Middle frontal gyrus (tissue), 1 donor: ENCODE measurements at regions not wholly inside any gene's neighbourhood (a gene's known extent, or its start where the extent isn't known, plus 50 kb on each side); places are given as distances from the start of the nearest gene placed in this dataset.

Experiments used
- DNase-seq: peaks from one replicate; pipeline ENCODE4 v3.0.0-alpha.2; 2015; ENCODE audit warnings: low spot score; ENCODE audit errors: extremely low spot score

GRCh38 chr20:57793421-57793820 is 83.6 kb upstream of the PMEPA1 start:
- no peak for DNase-seq

- no peak for DNase-seq
Measured at GRCh38 chr20:57792386-57793080, 82.7 kb upstream of the PMEPA1 start.

GRCh38 chr20:57791966-57792365 is 82.2 kb upstream of the PMEPA1 start:
- DNase-seq = no peak

GRCh38 chr20:57791178-57791962 is 81.6 kb upstream of the PMEPA1 start:
- DNase-seq = no peak

- DNase-seq = no peak
Measured at GRCh38 chr20:57790176-57790575, 80.4 kb upstream of the PMEPA1 start.

GRCh38 chr20:57788936-57789613 is 79.3 kb upstream of the PMEPA1 start:
- no peak for DNase-seq

GRCh38 chr20:57787990-57788781 is 78.4 kb upstream of the PMEPA1 start:
- no peak for DNase-seq

GRCh38 chr20:57787151-57787989 is 77.6 kb upstream of the PMEPA1 start:
- DNase-seq = no peak

- no peak for DNase-seq
Measured at GRCh38 chr20:57786304-57786932, 76.6 kb upstream of the PMEPA1 start.

- no peak for DNase-seq
Measured at GRCh38 chr20:57785720-57786119, 75.9 kb upstream of the PMEPA1 start.

- DNase-seq = no peak
Measured at GRCh38 chr20:57785061-57785460, 75.2 kb upstream of the PMEPA1 start.

GRCh38 chr20:57783956-57784837 is 74.4 kb upstream of the PMEPA1 start:
- no peak for DNase-seq

GRCh38 chr20:57783196-57783595 is 73.4 kb upstream of the PMEPA1 start:
- DNase-seq = no peak

- DNase-seq = no peak
Measured at GRCh38 chr20:57782631-57783041, 72.8 kb upstream of the PMEPA1 start.

GRCh38 chr20:57781901-57782300 is 72.1 kb upstream of the PMEPA1 start:
- DNase-seq = no peak

- no peak for DNase-seq
Measured at GRCh38 chr20:57780906-57781305, 71.1 kb upstream of the PMEPA1 start.

- DNase-seq = no peak
Measured at GRCh38 chr20:57780398-57780797, 70.6 kb upstream of the PMEPA1 start.

- DNase-seq = no peak
Measured at GRCh38 chr20:57779401-57780003, 69.7 kb upstream of the PMEPA1 start.

- no peak for DNase-seq
Measured at GRCh38 chr20:57777911-57778310, 68.1 kb upstream of the PMEPA1 start.
